Kidney (tissue), 13 donors: ENCODE measurements at regions not wholly inside any gene's neighbourhood (a gene's known extent, or its start where the extent isn't known, plus 50 kb on each side); places are given as distances from the start of the nearest gene placed in this dataset.

Experiments
- DNase-seq, 5 donors: peaks; one replicate each; pipeline ENCODE4 v3.0.0-alpha.2; 2013 to 2020
- FAIRE-seq: peaks from 2 replicates; lab custom pipeline; 2012; peaks lifted over from hg19 to GRCh38; lab: Jason Lieb, UNC
- H3K27ac ChIP-seq, 2 donors: one replicate each; pipeline ENCODE4 v1.7.0; 2013; ENCODE audit warnings: low read depth in 2 of 2, low read length in 2 of 2, inconsistent platforms in 1 of 2
- H3K27me3 ChIP-seq: one replicate; pipeline ENCODE4 v1.7.1; 2013; ENCODE audit warnings: low read length, inconsistent platforms; ENCODE audit not compliant: control insufficient read depth, insufficient read depth
- H3K36me3 ChIP-seq, 3 donors: one replicate each; pipeline versions ENCODE4 v1.7.0 to v1.7.1; 2013; ENCODE audit warnings: low read length in 3 of 3, control low read depth in 1 of 3, inconsistent platforms in 1 of 3; ENCODE audit not compliant: insufficient read depth in 3 of 3, control insufficient read depth in 2 of 3
- H3K4me1 ChIP-seq, 3 donors: one replicate each; pipeline versions ENCODE4 v1.7.0 to v1.7.1; 2013; ENCODE audit warnings: low read length in 3 of 3, inconsistent platforms in 1 of 3, low read depth in 1 of 3; ENCODE audit not compliant: control insufficient read depth in 2 of 3, insufficient read depth in 2 of 3
- H3K4me3 ChIP-seq, 3 donors: one replicate each; pipeline versions ENCODE4 v1.7.0 to v1.8.1; 2013; ENCODE audit warnings: low read length in 3 of 3, control low read depth in 1 of 3, inconsistent platforms in 1 of 3
- H3K9ac ChIP-seq, 3 donors: one replicate each; pipeline versions ENCODE4 v1.7.0 to v1.7.1; 2013; ENCODE audit warnings: low read length in 3 of 3, control low read depth in 1 of 3, inconsistent platforms in 1 of 3
- H3K9me3 ChIP-seq, 3 donors: one replicate each; pipeline versions ENCODE4 v1.7.0 to v1.7.1; 2013; ENCODE audit warnings: low read length in 3 of 3, control low read depth in 1 of 3, inconsistent platforms in 1 of 3; ENCODE audit not compliant: control insufficient read depth in 2 of 3, insufficient read depth in 1 of 3
- CTCF ChIP-seq: IDR thresholded peaks from 3 replicates; pipeline ENCODE4 v1.5.1; 2012; ENCODE audit warnings: mild to moderate bottlenecking, moderate library complexity, borderline replicate concordance; ENCODE audit not compliant: insufficient read depth; ENCODE audit errors: extremely low read depth
- intact Hi-C: fragments of 100-400 bp; cut with DNase I; formaldehyde crosslinking; loops from one replicate; pipeline ENCODE4 v1.11.1; 2022
- donor health status: control.
- donor health status: control.
- donor health status: control.
- donor health status: control.
- donor health status: control.
- donor health status: DM: yes; HTN: yes; CAD: no.
- donor health status: Normal renal cell carcinoma (clear cell type).

DNA sequence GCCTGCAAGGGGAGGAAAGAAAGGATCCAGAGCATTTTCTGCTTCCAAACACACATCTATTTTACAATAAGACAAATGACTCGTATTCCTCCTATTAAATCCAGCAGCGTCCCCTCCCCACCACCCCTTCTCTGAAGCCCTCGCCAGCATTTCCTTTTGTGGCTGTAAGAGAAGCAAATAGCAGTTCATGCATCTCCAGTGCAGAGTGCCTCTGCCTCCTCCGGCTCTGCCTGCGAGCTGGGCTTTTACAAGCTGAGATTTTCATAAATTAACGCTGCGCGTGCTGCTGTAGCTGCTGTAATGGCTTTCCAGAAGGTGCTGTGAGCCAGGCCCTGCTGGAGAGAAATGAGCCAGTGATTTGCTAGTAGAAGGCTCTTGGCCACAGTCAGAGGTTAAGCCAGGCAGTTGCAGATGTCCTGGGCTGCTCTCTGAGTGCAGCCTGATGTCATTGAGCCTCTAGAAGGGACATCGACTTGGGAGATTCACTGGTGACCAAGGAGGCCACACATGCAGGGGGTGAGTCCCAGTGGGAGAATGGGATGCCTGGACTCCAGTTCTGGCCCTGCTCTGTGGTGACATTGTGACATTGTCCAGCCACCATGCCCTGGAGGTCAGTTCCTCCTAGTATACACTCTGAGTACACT is 134.5 kb upstream of the NAV2 start:
- no peaks in the 10 kb centered on the region for H3K9me3 ChIP-seq
- no peak for TF ChIP-seq CTCF
- peak overlapping the region in 1 of 2 donors; percentile 85 for H3K27ac ChIP-seq
- H3K27me3 ChIP-seq, result no peaks in the 10 kb centered on the region
- H3K36me3 ChIP-seq, result no peaks in the 10 kb centered on the region
- intact Hi-C loops, result no loop called here
- H3K9ac ChIP-seq, result no peak overlapping the region
- no peak overlapping the region for H3K4me3 ChIP-seq
- H3K4me1 ChIP-seq, result peaks cover 0 to 14% (median 7%) of the 10 kb centered on the region in 3 donors
- peak in 4 of 5 donors; percentile 13 to 82 (median 58) for DNase-seq
- FAIRE-seq, result no peak

DNA sequence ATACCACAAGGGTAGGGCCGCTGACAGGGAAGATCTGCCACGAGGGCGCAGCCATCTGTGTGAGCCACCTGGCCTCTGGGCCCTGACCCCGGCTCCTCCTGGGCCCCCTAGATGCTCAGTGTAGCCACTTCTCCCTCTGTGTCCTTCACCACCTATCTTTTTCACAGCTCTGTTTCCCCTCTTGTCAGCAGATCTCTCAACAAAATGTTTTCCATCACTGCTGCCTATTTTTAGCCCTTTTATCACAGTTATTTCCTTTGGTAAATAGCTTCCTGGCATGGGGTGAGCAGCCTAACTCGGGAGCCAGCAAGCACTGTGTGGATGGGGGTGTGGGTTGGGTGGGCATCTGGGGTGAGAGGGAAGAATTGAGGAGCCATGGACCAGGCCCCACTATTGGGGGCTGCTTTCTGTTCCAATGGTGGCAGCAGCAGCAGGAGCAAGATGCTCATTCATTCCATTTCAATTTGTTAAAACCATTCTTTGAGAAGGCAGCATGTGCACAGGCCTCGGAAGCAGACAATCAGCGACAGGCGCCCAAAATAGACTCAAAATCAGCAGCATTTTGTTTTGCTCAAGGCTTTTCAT is 135.2 kb upstream of the NAV2 start:
- FAIRE-seq, result no peak
- H3K9ac ChIP-seq, result no peak overlapping the region
- intact Hi-C loops, result no loop called here

DNA sequence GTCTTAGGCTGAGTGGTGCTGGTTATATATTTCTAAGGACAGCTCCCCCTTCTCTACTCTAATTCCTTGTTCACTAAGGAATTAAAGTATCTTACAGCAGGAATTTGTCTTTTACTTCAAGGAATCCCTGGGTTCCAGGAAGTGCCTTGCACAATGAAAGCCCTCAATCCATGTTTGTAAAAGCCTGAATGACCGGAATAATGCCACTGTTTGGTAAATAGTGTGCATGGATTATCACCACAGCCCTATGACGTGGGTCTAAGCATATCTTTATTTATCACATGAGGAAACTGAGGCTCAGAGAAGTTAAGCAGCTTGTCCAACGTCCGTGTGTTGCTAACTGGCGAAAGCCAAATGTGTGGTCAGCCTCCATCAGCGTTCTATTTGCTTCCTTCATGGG is 135.7 kb upstream of the NAV2 start:
- Histone ChIP-seq H3K4me1 (peaks cover 0 to 14% (median 7%) of the 10 kb centered on the region in 3 donors), H3K9me3 (no peaks in the 10 kb centered on the region), H3K9ac (no peak overlapping the region), H3K4me3 (no peak overlapping the region), H3K27me3 (no peaks in the 10 kb centered on the region), H3K27ac (peak overlapping the region; percentile 76 to 85), H3K36me3 (no peaks in the 10 kb centered on the region)
- no peak for TF ChIP-seq CTCF
- no peak for FAIRE-seq
- no peak for DNase-seq
- intact Hi-C loops, result no loop called here

More for the DNA sequence above, 135.2 kb upstream of the NAV2 start:
- no peaks in the 10 kb centered on the region for H3K36me3 ChIP-seq
- DNase-seq, result peak in 2 of 5 donors; percentile 30 to 61
- H3K27ac ChIP-seq, result peak overlapping the region; percentile 76 to 85
- no peak overlapping the region for H3K4me3 ChIP-seq
- H3K9me3 ChIP-seq, result no peaks in the 10 kb centered on the region
- no peaks in the 10 kb centered on the region for H3K27me3 ChIP-seq
- peaks cover 0 to 14% (median 7%) of the 10 kb centered on the region in 3 donors for H3K4me1 ChIP-seq
- no peak for TF ChIP-seq CTCF
